22Rv1 (cell line): ENCODE measurements at regions not wholly inside any gene's neighbourhood (a gene's known extent, or its start where the extent isn't known, plus 50 kb on each side); places are given as distances from the start of the nearest gene placed in this dataset.

Experiments used
- ZFX ChIP-seq: fragments of 450-650 bp; IDR thresholded peaks from 2 replicates; pipeline ENCODE4 v1.6.1; 2017; ENCODE audit warnings: antibody characterized with exemption, borderline replicate concordance
- TF ChIP-seq, protein P1 (sequence below): fragments of 450-650 bp; IDR thresholded peaks from 2 replicates; pipeline ENCODE4 v1.5.1; 2017; ENCODE audit warnings: mild to moderate bottlenecking

DNA sequence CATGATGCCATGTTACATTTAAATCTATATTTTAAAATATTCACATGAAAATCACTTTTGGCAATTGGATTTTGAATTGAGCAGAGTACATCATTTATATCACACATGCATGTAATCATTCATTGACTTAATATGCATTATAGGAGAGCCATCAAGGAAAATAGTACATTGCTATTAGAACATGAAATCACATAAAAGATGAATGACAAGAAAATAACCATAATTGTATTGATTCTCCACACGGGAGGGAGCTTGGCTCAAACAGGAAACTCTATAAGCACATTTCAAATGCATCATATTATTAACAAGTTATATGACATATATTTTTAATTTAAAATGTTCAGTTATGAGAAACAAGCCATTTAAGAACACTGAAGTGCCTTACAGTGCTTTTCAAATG lies 208.6 kb upstream of the PRR20A start:
- TF ChIP-seq, protein P1, sequence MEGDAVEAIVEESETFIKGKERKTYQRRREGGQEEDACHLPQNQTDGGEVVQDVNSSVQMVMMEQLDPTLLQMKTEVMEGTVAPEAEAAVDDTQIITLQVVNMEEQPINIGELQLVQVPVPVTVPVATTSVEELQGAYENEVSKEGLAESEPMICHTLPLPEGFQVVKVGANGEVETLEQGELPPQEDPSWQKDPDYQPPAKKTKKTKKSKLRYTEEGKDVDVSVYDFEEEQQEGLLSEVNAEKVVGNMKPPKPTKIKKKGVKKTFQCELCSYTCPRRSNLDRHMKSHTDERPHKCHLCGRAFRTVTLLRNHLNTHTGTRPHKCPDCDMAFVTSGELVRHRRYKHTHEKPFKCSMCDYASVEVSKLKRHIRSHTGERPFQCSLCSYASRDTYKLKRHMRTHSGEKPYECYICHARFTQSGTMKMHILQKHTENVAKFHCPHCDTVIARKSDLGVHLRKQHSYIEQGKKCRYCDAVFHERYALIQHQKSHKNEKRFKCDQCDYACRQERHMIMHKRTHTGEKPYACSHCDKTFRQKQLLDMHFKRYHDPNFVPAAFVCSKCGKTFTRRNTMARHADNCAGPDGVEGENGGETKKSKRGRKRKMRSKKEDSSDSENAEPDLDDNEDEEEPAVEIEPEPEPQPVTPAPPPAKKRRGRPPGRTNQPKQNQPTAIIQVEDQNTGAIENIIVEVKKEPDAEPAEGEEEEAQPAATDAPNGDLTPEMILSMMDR = no peak
- TF ChIP-seq ZFX = no peak
